Activated CD4-positive, alpha-beta T cell treated with anti-CD3 and anti-CD28 coated beads, Interleukin-2, Interleukin-6, amounts not matched to agents 100 ng/mL and 50 ng/mL, durations not matched to agents 16 hours and 8 hours (primary cell): ENCODE measurements at regions not wholly inside any gene's neighbourhood (a gene's known extent, or its start where the extent isn't known, plus 50 kb on each side); places are given as distances from the start of the nearest gene placed in this dataset.
A peak's percentile ranks its signal among the peaks of the same experiment; 100 is the strongest.
"Not testable (repeated sequence)": the region's sequence is repeated elsewhere in the genome, so short reads cannot be mapped to it uniquely, and the experiment has no call there.

Source experiments
- DNase-seq: peaks from one replicate; pipeline ENCODE4 v3.0.0-alpha.2; 2020

DNA sequence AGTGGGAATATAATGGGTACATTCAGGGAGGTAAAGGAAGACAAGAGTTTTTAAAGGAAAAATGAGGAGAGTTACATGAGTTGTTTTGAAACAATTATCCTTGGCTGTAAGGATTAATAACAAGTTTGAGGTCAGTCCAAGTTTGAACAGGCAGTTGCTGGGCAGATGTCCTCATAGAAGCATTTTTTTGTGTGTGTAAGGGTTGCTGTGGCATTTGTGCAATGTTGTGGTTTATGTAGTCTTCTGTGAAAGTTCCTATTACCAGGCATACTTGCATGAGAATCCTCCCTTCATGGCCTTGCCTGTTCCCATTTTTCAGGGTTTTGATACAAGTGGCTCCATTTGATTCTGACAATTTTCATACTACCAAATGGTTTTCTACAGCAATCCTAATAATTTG, 400.2 kb downstream of the KCNA4 start:
- DNase-seq, result no peak

DNA sequence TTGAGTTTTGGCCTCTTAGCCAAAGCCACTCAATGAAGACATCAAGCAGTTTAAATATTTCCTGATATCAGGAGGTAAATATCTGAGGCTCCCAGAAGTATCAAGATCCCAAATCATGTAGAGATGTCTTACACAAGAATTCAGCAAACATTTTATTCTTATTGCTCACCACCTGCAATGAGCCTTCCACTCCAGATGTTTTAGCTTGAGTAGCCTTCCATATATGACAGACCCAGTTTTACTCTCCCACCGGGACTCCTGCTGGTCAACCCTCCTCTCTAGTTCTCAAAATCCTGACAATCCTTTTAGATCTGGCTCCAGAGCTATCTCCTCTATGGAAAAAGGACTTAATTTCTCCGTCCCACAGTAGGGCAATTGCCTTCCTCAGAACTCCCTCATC, 404.4 kb downstream of the KCNA4 start:
- no peak for DNase-seq

- no peak for DNase-seq
Observed at GRCh38 chr11:29606330-29607031, 410.3 kb downstream of the KCNA4 start.

DNA sequence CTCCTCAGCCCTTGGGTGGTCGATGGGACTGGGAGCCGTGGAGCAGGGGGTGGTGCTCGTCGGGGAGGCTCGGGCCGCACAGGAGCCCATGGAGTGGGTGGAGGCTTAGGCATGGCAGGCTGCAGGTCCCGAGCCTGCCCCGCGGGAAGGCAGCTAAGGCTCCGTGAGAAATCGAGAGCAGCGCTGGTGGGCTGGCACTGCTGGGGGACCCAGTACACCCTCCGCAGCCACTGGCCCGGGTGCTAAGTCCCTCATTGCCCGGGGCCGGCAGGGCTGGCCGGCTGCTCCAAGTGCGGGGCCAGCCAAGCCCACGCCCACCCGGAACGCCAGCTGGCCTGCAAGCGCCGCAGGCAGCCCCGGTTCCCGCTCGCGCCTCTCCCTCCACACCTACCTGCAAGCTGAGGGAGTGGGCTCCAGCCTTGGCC, 416.7 kb downstream of the KCNA4 start:
- DNase-seq, result not testable (repeated sequence)

DNA sequence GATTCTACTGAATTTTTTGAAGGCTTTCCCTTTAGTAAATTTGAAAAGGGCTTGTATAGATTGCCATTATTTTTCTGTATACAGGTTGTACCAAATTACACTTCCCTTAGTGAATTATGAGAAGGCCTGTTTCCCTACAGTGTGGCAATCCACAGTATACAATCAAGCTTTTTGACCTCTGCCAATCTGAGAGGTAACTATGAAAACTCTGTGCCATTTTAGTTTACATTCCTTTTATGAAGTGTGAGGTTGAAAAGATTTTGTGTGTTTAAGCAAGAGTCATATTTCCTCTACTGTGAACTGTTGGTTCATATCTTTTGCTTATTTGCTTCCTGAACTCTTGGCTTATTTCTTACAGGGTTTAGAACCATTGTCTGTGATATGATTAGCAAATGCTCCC, 432.5 kb downstream of the KCNA4 start:
- DNase-seq, result no peak

DNA sequence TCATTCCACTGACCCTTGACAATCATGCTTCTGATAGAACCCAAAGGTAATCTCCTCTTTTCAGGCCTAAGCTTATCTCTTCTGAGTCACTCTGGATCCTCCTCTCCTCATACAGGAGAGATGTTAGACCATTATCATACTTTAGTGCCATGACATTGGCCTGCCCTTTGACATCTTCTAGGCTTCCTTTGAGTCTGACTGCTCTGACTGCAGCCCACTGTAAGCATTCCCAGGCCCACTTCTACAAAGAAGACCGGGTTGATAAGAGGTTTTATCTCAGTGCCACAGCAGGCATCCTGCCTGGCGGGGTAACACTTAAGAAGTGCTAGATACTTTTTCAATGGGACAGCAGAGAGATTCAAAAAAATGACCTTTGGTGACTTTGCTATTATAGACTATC, 438.0 kb downstream of the KCNA4 start:
- DNase-seq, result no peak

- DNase-seq, result no peak
Observed at GRCh38 chr11:29564486-29564885, 452.3 kb downstream of the KCNA4 start.

DNA sequence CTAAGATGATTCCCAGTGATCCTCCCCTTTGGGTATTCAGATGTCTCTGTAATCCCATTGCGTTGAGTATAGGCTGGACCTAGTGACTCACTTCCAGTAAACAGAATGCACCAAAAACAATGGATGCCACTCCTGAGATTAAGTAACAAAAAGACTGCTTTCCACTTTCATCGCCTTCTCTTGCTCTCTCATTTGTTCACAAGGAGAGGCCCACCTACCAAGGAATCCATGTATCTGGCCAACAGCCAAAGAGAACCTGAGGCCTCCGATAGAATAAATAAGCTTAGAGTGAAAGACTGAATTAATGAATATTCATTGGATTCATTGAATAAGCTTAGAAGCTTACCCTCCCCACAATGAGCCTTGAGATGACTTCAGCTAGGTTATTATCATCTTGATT, 454.6 kb downstream of the KCNA4 start:
- no peak for DNase-seq

DNA sequence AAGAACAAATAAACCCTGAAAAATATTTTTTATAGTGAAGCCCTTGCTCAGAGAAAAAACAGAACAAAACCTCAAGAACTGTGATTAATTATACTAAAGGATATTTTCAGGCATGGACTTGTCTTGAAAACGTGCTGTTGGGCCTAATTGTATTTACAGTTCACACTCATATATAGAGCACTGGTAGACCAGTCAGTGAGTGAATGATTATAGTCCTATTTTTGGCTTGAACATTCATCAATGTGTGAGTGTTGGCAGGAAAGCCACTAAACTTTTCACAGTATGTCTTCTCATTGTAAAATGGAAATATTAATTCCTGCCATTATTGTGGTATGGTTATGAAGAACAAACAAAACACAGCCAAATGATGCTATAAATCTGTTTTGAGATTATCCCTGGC, 462.8 kb downstream of the KCNA4 start:
- no peak for DNase-seq

DNA sequence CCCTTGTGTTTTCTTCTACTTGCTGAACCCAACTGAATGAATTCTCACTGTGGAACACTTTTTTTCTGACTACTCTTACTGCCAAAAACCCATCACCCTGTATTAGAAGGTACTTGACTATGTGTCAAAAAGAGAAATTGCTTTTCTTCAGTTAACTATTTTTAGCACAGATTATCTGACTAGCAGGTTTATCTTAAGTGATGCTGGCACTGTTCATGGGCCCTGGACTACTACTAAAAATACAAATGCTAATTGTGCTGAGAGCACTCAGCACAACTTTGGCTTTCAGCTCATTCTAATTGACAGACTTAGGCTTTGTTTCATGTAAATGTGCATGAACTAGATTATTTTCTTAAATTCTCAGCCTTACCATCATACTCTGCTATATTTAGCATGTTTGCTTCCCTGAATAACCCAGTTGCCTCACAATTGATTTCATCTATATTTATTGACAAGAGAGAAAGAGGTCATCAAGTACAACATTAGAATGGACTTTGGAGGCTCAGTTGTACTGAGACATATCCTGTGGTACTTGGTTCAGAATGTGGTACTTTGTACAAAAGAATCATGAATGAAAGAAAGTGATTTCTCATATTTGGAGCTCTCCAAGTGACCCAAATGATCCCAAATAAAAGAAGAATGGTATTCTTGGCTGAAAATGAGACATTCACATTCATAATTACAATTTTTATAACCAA, 478.3 kb downstream of the KCNA4 start:
- no peak for DNase-seq

- DNase-seq, result no peak
Observed at GRCh38 chr11:29534836-29535235, 482.0 kb downstream of the KCNA4 start.

GRCh38 chr11:29530961-29531360, 485.9 kb downstream of the KCNA4 start:
- no peak for DNase-seq

DNA sequence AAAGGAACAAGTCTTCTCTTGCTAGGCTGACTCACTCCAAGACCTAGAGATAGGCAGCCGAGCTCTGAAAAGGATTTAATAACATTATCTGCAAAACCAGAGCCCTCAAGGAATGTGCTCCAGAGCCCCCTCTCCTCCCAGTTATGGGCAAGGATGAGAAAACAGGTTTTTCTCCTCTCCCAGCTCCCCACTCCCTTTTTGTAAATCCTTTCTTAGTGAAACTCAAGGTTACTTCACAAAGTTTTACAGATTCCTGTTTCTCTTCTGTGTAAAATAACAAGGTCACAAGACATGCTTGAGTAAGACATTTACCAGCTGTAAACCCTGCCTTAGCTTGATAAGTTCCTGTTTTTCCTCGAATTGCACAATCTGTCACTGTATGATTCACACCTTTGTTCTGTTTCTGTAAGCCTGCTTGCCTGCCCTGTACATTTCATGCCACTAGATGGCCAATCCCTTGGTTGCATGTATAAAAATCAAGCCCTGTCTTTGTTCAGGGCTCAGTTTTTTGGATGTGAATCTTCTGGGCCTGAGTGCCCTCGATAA, 489.4 kb downstream of the KCNA4 start:
- peak; percentile 34 for DNase-seq

DNA sequence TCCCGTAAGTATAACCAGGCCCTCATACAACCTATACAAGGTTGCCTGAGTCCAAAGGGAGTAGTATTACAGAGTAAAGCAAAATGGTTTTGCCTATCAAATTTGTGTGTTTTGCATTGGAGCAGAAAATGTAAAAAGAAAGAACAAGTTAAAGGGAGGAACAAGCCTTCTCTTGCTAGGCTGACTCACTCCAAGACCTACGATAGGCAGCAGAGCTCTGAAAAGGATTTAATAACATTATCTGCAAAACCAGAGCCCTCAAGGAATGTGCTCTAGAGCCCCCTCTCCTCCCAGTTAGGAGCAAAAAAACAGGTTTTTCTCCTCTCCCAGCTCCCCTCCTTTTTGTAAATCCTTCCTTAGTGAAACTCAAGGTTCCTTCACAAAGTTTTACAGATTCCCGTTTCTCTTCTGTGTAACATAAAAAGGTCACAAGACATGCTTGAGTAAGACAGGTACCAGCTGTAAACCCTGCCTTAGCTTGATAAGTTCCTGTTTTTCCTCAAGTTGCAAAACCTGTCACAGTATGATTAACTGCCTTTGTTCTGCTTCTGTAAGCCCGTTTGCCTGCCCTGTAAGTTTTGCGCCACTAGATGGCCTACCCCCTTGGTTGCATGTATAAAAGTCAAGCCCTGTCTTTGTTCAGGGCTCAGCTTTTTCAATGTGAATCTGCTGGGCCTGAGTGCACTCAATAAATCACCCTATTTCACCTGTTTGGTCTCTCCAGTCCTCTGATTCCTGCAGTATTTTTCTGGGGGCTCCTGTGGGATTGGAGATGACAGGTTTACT, 498.2 kb downstream of the KCNA4 start:
- DNase-seq, result no peak

GRCh38 chr11:29511394-29511793, 505.4 kb downstream of the KCNA4 start:
- no peak for DNase-seq

DNA sequence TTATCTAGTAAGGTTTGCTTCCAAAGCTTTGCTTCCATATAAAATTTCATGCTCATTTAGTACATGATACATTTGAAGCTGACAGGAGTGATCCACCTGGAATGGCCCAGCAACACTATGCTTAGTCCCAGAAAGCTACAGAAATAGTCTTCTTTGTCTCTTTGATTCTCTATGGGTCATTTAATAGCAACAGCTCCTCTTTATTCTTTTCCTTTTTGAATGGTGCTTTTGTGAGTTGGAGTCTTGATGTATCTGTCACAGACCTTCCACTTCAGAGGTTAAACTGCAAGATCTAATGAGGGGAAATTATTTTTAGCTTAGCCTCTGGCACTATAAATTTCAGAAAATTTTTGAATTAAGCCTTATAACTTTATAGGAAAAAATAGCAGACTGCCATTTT, 509.5 kb downstream of the KCNA4 start:
- no peak for DNase-seq

DNA sequence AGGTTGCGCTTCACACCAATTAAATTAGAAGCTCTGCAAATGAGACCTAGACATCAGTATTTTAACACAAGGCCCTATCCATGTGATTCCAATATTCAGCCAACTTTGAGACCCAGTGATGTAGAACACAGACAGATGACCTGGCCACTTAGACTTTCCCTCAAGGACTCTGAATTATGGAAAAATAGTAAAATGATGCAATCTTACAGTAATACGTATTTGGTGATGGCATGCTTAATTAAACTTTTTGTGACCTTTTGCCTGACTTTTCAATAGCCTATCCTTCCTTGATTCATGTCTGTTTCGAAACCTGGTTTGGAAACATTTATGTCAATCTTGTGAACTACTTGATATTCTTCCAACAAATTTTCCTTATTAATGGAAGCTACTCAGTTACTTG, 521.2 kb downstream of the KCNA4 start:
- DNase-seq, result no peak

DNA sequence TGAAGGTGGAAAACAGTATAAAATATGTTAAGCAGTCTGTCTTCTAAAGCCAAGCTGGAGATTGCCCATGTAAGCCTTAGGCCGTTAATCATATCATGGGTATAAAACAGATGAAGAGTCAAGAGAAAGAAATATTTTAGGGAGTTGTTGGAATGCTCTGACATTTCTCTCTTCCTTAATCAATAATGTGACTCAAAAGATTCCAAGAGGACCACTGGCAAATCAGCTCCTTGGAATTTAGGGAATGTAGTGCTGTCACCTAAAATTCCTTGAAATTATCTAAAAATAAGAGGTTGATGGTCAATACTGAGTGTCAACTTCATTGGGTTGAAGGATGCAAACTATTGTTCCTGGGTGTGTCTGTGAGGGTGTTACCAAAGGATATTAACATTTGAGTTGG, 525.9 kb downstream of the KCNA4 start:
- DNase-seq, result no peak

DNA sequence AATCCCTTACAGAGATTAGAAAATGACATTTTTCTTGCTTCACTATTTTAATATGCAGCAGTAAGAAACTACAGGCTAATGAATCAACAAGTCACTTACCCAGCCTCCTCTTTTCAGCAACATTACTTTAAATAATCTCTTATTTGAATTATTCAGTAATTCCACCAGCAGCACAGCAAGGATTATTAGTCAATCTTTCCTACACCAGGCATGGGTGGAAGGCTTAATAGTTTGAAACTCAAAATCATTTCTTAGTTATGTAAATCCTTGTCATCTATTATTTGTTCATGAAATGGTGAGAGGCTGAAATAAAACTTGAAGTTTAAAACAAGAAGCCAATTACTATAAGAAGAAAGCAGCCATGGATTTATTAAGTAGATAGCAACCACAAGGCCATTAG, 530.5 kb downstream of the KCNA4 start:
- DNase-seq, result no peak

DNA sequence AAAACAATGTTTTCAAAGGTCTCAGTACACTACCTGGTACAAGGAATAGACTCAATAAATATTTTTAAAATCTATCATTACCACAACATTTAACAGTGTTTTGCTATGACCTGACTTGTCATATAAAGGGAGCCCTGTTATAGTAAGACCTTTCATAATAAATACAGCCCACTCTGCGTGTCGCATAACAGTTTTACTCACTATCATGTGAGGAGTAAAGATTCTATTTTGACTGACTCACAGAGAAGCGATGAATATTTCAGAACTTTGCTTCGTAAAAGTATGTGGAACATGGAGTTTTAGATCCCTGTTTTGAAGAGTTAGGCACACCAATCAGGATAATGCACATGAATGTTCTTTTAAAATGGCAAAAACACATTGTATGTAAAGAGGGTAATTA, 531.2 kb downstream of the KCNA4 start:
- no peak for DNase-seq

DNA sequence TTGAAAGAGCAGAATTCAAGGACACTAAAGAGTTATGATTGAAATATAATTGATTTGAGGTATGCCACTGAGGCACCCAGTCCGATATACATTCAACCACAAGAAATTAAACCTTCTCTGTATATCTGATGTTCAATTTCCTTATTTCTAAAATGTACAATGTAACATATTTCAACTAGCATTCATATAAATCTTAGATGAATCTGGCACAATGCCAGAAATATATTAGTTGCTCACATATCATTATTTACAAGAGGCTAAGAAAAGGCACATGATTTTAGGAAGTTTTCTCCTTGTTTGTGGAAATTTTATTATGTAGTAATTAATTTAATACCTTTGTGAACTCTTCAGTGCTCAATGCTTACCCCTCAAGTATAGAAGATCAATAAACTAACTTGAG, 532.3 kb downstream of the KCNA4 start:
- DNase-seq, result no peak

DNA sequence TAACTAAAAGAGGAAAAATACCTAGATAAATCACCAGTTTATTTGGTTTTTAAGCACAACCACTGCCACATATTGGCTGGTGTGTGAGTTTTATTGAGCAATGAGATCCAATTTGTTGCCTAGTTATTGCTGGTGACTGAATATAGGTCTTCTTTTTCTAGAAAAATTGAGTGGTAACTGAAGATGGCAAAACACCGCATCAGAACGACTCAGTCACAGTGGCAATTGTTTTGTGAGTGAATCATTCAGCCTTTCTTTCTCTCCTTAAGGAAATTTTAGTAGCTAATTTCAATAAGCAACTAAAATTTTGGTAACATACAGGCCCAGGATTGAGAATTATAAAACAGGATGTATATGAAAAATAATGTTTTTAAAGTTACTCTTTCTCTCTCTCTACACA, 533.0 kb downstream of the KCNA4 start:
- no peak for DNase-seq

GRCh38 chr11:29482510-29482909, 534.3 kb downstream of the KCNA4 start:
- no peak for DNase-seq

DNA sequence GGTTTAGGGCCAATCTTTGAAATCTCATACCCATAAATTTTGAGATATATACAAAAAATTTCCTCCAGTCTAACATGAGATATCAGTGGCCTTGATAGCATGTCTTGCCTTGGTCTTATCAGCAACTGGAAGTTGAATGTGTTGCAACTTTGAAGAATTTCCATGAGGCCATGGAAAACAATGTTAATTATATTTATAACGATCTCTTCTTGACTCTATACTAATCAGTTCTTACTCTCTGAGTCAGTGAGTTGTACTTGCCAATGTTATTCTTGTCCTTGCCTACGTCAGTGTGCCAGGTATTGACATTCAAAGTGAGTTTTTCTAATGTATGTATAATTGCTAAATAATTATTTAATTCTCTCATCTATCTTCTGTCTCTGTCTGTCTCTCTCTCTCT, 535.1 kb downstream of the KCNA4 start:
- DNase-seq, result no peak
